PC-3 (cell line): ENCODE measurements at regions not wholly inside any gene's neighbourhood (a gene's known extent, or its start where the extent isn't known, plus 50 kb on each side); places are given as distances from the start of the nearest gene placed in this dataset.

ENCODE experiments used
- EZH2 ChIP-seq: fragments of 300-600 bp; sonication (generic); IDR thresholded peaks from one replicate; pipeline ENCODE4 v1.6.1; 2017; ENCODE audit warnings: antibody characterized with exemption, mild to moderate bottlenecking, low read length; ENCODE audit not compliant: unreplicated experiment
- TF ChIP-seq, protein P1 (sequence below): fragments of 300-600 bp; sonication (generic); conservative IDR thresholded peaks from 2 replicates; pipeline ENCODE4 v1.5.1; 2017; ENCODE audit warnings: antibody characterized with exemption, low read depth, mild to moderate bottlenecking, low read length

DNA sequence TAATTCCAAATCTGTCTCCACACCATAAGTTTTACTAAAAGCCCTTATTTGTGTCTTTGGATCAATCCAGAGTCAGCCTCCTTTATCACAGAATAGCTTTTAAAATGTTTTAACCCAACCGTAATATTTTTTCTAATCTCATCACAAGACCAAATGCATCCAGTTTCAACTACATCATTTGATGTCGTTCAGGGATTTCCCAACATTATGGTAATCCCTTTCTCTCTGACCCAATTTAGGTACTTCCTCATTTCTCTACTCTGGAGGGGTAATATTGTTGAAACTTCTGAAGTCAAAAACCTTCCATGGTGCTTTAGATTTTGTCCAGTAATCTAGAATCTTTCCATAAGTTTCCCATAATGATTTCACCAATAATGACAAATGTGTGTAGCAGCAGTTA, 596.8 kb downstream of the SOX5 start:
- TF ChIP-seq, protein P1, sequence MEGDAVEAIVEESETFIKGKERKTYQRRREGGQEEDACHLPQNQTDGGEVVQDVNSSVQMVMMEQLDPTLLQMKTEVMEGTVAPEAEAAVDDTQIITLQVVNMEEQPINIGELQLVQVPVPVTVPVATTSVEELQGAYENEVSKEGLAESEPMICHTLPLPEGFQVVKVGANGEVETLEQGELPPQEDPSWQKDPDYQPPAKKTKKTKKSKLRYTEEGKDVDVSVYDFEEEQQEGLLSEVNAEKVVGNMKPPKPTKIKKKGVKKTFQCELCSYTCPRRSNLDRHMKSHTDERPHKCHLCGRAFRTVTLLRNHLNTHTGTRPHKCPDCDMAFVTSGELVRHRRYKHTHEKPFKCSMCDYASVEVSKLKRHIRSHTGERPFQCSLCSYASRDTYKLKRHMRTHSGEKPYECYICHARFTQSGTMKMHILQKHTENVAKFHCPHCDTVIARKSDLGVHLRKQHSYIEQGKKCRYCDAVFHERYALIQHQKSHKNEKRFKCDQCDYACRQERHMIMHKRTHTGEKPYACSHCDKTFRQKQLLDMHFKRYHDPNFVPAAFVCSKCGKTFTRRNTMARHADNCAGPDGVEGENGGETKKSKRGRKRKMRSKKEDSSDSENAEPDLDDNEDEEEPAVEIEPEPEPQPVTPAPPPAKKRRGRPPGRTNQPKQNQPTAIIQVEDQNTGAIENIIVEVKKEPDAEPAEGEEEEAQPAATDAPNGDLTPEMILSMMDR, result no peak
- no peak for TF ChIP-seq EZH2
